ENCODE measurements at regions not wholly inside any gene's neighbourhood (a gene's known extent, or its start where the extent isn't known, plus 50 kb on each side); places are given as distances from the start of the nearest gene placed in this dataset.

- TF ChIP-seq RNF219 (CRISPR knock-in tag; IDR thresholded peaks at IDR 0.05) (no peak), POLR3A (IDR thresholded peaks at IDR 0.05; ENCODE audit: borderline replicate concordance, extremely low read depth, insufficient read depth, insufficient read length) (no peak), BHLHE40 (IDR thresholded peaks at IDR 0.05; ENCODE audit: low read length) (no peak), SMAD2 (IDR thresholded peaks at IDR 0.05; ENCODE audit: low read depth, low read length) (no peak), SUPT5H (IDR thresholded peaks at IDR 0.05) (no peak), PRPF4 (IDR thresholded peaks at IDR 0.05; ENCODE audit: insufficient read depth, low read depth, low read length, poor library complexity, severe bottlenecking) (no peak), HNRNPLL (IDR thresholded peaks at IDR 0.05; ENCODE audit: low read depth, low read length, poor library complexity, severe bottlenecking) (no peak), ZNF407 (IDR thresholded peaks at IDR 0.05; ENCODE audit: low read depth) (no peak)
Measured at GRCh38 chr3:170712336-170712735, 126.5 kb upstream of the SLC7A14 start (continued).

All from K562 (cell line).